NB4 (cell line): ENCODE measurements at regions not wholly inside any gene's neighbourhood (a gene's known extent, or its start where the extent isn't known, plus 50 kb on each side); places are given as distances from the start of the nearest gene placed in this dataset.

Experiments
- MYC ChIP-seq: IDR thresholded peaks from 2 replicates; pipeline ENCODE4 v1.6.1; 2011; ENCODE audit warnings: low read depth, low read length
- POLR2A ChIP-seq: IDR thresholded peaks from 2 replicates; pipeline ENCODE4 v1.6.1; 2011; ENCODE audit warnings: mild to moderate bottlenecking; ENCODE audit not compliant: insufficient read length; ENCODE audit errors: extremely low read depth
- TF ChIP-seq, protein P1 (sequence below): IDR thresholded peaks from one replicate; pipeline ENCODE4 v1.5.1; 2012; ENCODE audit warnings: low read depth, low read length
- TF ChIP-seq, protein P2 (sequence below): IDR thresholded peaks from 2 replicates; pipeline ENCODE4 v1.6.1; 2011; ENCODE audit warnings: low read depth, low read length

- TF ChIP-seq, protein P1, sequence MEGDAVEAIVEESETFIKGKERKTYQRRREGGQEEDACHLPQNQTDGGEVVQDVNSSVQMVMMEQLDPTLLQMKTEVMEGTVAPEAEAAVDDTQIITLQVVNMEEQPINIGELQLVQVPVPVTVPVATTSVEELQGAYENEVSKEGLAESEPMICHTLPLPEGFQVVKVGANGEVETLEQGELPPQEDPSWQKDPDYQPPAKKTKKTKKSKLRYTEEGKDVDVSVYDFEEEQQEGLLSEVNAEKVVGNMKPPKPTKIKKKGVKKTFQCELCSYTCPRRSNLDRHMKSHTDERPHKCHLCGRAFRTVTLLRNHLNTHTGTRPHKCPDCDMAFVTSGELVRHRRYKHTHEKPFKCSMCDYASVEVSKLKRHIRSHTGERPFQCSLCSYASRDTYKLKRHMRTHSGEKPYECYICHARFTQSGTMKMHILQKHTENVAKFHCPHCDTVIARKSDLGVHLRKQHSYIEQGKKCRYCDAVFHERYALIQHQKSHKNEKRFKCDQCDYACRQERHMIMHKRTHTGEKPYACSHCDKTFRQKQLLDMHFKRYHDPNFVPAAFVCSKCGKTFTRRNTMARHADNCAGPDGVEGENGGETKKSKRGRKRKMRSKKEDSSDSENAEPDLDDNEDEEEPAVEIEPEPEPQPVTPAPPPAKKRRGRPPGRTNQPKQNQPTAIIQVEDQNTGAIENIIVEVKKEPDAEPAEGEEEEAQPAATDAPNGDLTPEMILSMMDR, result no peak
- no peak for TF ChIP-seq POLR2A
- TF ChIP-seq, protein P2, sequence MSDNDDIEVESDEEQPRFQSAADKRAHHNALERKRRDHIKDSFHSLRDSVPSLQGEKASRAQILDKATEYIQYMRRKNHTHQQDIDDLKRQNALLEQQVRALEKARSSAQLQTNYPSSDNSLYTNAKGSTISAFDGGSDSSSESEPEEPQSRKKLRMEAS, result no peak
- TF ChIP-seq MYC, result no peak
Measured at GRCh38 chr2:220277445-220277975, 650.1 kb downstream of the SLC4A3 start.
